Astrocyte of the cerebellum (primary cell): ENCODE measurements at regions not wholly inside any gene's neighbourhood (a gene's known extent, or its start where the extent isn't known, plus 50 kb on each side); places are given as distances from the start of the nearest gene placed in this dataset.

ENCODE experiments used
- DNase-seq: peaks from one replicate; pipeline ENCODE4 v3.0.0-alpha.2; 2011; ENCODE audit warnings: low read depth
- H3K4me3 ChIP-seq: 2 replicates; pipeline ENCODE4 v1.5.1; 2011; ENCODE audit warnings: mild to moderate bottlenecking, low read depth, low read length, moderate library complexity
- CTCF ChIP-seq: IDR thresholded peaks from 2 replicates; pipeline ENCODE4 v1.5.1; 2012; ENCODE audit warnings: low read length, low read depth, moderate library complexity, mild to moderate bottlenecking; ENCODE audit errors: missing control alignments
- in situ Hi-C: cut with HindIII; loops from 2 replicates; pipeline ENCODE4 v1.10.0; 2017; ENCODE audit warnings: low sequenced_read_pairs

- no peak overlapping the region for H3K4me3 ChIP-seq
- in situ Hi-C loops, result no loop called here
- DNase-seq, result no peak
- no peak for TF ChIP-seq CTCF
Observed at GRCh38 chr3:30263925-30264313, 342.5 kb upstream of the TGFBR2 start.

- H3K4me3 ChIP-seq, result no peak overlapping the region
- DNase-seq, result no peak
- in situ Hi-C loops, result no loop called here
- no peak for TF ChIP-seq CTCF
Observed at GRCh38 chr3:30266524-30266923, 339.9 kb upstream of the TGFBR2 start.

- TF ChIP-seq CTCF, result no peak
- in situ Hi-C loops, result no loop called here
- DNase-seq, result no peak
- no peak overlapping the region for H3K4me3 ChIP-seq
Observed at GRCh38 chr3:30268288-30268687, 338.1 kb upstream of the TGFBR2 start.

- H3K4me3 ChIP-seq, result no peak overlapping the region
- no peak for DNase-seq
- in situ Hi-C loops, result no loop called here
- no peak for TF ChIP-seq CTCF
Observed at GRCh38 chr3:30269751-30270445, 336.5 kb upstream of the TGFBR2 start.

GRCh38 chr3:30271781-30272180 lies 334.6 kb upstream of the TGFBR2 start:
- DNase-seq, result no peak
- in situ Hi-C loops, result no loop called here
- TF ChIP-seq CTCF, result no peak
- H3K4me3 ChIP-seq, result no peak overlapping the region

GRCh38 chr3:30273304-30274072 lies 332.9 kb upstream of the TGFBR2 start:
- DNase-seq, result peak; percentile 26
- no peak overlapping the region for H3K4me3 ChIP-seq
- in situ Hi-C loops, result no loop called here
- no peak for TF ChIP-seq CTCF
